GM10266 (cell line): ENCODE measurements at regions not wholly inside any gene's neighbourhood (a gene's known extent, or its start where the extent isn't known, plus 50 kb on each side); places are given as distances from the start of the nearest gene placed in this dataset.

Experiments used
- DNase-seq: peaks from one replicate; pipeline ENCODE4 v3.0.0; 2012; ENCODE audit errors: extremely low spot score
- CTCF ChIP-seq: IDR thresholded peaks from 2 replicates; pipeline ENCODE4 v1.5.1; 2012; ENCODE audit warnings: mild to moderate bottlenecking, low read depth; ENCODE audit not compliant: control insufficient read depth, insufficient read depth; ENCODE audit errors: missing control alignments

- TF ChIP-seq CTCF = no peak
These were observed 972.5 kb upstream of the CELF2 start for GRCh38 chr10:10044922-10045764.

DNA sequence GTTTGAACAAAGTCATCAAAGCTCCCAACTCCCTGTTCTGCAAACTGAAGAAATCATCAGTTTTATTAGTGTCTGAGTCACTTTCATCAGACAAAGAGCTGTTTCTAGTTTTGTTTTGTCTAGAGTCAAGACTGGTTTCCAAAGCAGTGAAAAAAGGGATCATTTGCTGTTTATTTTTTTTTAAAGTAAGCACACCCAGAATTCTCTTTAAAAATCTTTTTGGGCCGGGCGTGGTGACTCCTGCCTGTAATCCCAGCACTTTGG, 972.0 kb upstream of the CELF2 start:
- no peak for TF ChIP-seq CTCF
- no peak for DNase-seq

More at GRCh38 chr10:10044922-10045764, 972.5 kb upstream of the CELF2 start:
- no peak for DNase-seq

DNA sequence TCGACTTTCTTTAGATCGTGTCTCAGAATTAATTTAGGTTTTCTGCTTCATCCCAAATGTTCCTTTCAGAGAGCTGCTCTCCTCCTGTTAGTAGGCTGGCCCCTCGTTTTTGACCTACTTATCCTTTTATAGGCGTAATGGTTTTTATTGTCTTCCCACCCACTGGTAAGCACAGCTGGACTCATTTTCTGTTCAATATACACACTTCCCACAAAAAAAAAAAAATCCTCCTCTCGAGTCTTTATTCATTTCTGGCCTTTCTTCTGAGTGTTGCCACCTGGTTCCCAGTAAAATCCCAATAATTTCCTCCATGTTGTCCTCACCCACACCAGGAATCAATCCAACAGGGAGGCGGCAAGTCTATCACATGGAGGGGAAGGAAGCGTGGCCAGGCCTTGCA, 970.2 kb upstream of the CELF2 start:
- DNase-seq = no peak
- TF ChIP-seq CTCF = no peak

GRCh38 chr10:10053051-10053450, 964.6 kb upstream of the CELF2 start:
- DNase-seq = no peak
- TF ChIP-seq CTCF = no peak

DNA sequence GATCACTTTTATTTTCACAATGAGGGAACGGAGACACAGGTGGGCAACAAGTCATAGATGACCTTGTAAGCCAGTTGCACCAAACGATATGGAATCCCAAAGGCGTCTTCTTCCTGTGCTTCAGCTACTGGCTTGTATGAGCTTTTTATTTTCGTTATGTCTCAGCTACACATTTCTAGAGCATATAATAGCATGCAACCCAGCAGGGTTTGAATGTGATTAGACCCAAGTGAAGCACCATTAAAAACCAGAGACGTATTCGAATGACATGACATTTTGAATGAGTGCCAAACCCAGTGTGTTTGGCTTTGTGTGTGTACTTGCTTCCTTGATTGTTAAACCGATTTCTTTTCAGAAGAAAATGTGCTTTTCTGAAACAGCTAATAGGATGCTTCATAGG, 963.2 kb upstream of the CELF2 start:
- no peak for TF ChIP-seq CTCF
- DNase-seq = no peak

DNA sequence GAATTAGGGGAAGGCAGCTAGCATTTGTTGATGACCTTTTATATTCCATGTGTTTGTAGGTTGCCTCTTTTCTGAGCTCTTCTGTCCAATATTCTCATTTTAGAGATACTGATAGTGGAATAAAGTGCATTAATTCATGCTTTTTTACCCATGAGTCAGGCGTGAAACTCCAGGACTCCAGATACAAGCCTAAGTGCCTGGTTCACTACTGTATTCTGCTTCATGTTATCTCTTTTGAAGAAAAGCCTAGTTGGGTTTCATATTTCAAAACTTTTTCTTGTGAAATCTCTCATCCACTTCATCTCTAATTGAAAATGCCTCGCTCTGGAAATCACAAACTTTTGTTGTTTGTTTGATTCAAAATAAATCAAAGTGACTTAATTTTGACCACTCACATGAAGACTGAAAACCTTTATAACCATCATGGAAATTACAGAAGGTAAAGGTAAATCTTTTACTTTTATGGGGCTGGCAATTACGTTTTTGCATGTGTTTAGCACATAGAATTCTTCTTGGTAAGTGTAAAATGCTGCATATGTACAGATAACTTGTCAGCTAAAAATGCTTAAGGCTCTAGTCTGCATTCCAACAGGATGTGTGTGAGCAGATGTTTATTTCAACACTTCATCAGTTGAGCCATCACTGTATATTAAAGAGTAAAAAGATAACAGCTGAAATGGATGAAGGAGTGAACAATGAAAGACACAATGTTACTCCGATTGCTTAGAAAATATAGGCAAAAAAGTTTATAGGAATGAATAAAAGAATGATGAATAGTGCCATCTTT, 961.8 kb upstream of the CELF2 start:
- no peak for TF ChIP-seq CTCF
- no peak for DNase-seq

- DNase-seq = no peak
- no peak for TF ChIP-seq CTCF
These were observed 960.7 kb upstream of the CELF2 start for GRCh38 chr10:10056961-10057360.
